ENCODE measurements at regions not wholly inside any gene's neighbourhood (a gene's known extent, or its start where the extent isn't known, plus 50 kb on each side); places are given as distances from the start of the nearest gene placed in this dataset.
"Not testable (repeated sequence)": the region's sequence is repeated elsewhere in the genome, so short reads cannot be mapped to it uniquely, and the experiment has no call there.

GRCh38 chr12:46585854-46586621, 213.5 kb upstream of the SLC38A2 start:
- TF ChIP-seq, protein P1, sequence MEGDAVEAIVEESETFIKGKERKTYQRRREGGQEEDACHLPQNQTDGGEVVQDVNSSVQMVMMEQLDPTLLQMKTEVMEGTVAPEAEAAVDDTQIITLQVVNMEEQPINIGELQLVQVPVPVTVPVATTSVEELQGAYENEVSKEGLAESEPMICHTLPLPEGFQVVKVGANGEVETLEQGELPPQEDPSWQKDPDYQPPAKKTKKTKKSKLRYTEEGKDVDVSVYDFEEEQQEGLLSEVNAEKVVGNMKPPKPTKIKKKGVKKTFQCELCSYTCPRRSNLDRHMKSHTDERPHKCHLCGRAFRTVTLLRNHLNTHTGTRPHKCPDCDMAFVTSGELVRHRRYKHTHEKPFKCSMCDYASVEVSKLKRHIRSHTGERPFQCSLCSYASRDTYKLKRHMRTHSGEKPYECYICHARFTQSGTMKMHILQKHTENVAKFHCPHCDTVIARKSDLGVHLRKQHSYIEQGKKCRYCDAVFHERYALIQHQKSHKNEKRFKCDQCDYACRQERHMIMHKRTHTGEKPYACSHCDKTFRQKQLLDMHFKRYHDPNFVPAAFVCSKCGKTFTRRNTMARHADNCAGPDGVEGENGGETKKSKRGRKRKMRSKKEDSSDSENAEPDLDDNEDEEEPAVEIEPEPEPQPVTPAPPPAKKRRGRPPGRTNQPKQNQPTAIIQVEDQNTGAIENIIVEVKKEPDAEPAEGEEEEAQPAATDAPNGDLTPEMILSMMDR (IDR thresholded peaks at IDR 0.05; ENCODE audit: low read length), result no peak
- no peak for TF ChIP-seq EZH2 (IDR thresholded peaks at IDR 0.05; ENCODE audit: borderline replicate concordance, low read length)
- Histone ChIP-seq H3K27me3 (ENCODE audit: insufficient read depth, low read length) (no peaks in the 10 kb centered on the region), H2AFZ (ENCODE audit: low read length) (no peak overlapping the region), H4K20me1 (ENCODE audit: insufficient read depth, low read length) (no peaks in the 10 kb centered on the region), H3K4me2 (ENCODE audit: low read length) (no peak overlapping the region), H3F3A (ENCODE audit: insufficient read depth, low read length) (no peaks in the 10 kb centered on the region), H3K9ac (ENCODE audit: low read length) (no peak overlapping the region), H3K9me2 (ENCODE audit: low read depth, low read length) (no peaks in the 10 kb centered on the region), H3K4me3 (ENCODE audit: low read depth, low read length, poor library complexity, severe bottlenecking) (no peak overlapping the region), H3K4me1 (ENCODE audit: insufficient read depth, low read length, severe bottlenecking) (no peaks in the 10 kb centered on the region), H3K9me3 (ENCODE audit: low read length) (no peaks in the 10 kb centered on the region), H3K79me2 (ENCODE audit: insufficient read depth, low read length) (no peaks in the 10 kb centered on the region), H3K27ac (ENCODE audit: low read depth, low read length, poor library complexity, severe bottlenecking) (no peak overlapping the region), H3K36me3 (ENCODE audit: insufficient read depth, low read length) (no peaks in the 10 kb centered on the region)

GRCh38 chr12:46584098-46584497, 211.5 kb upstream of the SLC38A2 start:
- not testable (repeated sequence) for H3F3A ChIP-seq (ENCODE audit: insufficient read depth, low read length); H2AFZ ChIP-seq (ENCODE audit: low read length); H3K9ac ChIP-seq (ENCODE audit: low read length); H3K4me3 ChIP-seq (ENCODE audit: low read depth, low read length, poor library complexity, severe bottlenecking); H3K4me1 ChIP-seq (ENCODE audit: insufficient read depth, low read length, severe bottlenecking); H3K9me2 ChIP-seq (ENCODE audit: low read depth, low read length); H4K20me1 ChIP-seq (ENCODE audit: insufficient read depth, low read length); H3K36me3 ChIP-seq (ENCODE audit: insufficient read depth, low read length); H3K9me3 ChIP-seq (ENCODE audit: low read length); H3K27ac ChIP-seq (ENCODE audit: low read depth, low read length, poor library complexity, severe bottlenecking); H3K4me2 ChIP-seq (ENCODE audit: low read length); H3K27me3 ChIP-seq (ENCODE audit: insufficient read depth, low read length); H3K79me2 ChIP-seq (ENCODE audit: insufficient read depth, low read length)

- H3K27me3 ChIP-seq (ENCODE audit: insufficient read depth, low read length); H3F3A ChIP-seq (ENCODE audit: insufficient read depth, low read length); H3K4me1 ChIP-seq (ENCODE audit: insufficient read depth, low read length, severe bottlenecking); H3K4me2 ChIP-seq (ENCODE audit: low read length); H3K4me3 ChIP-seq (ENCODE audit: low read depth, low read length, poor library complexity, severe bottlenecking); H3K9me3 ChIP-seq (ENCODE audit: low read length); H3K36me3 ChIP-seq (ENCODE audit: insufficient read depth, low read length); H2AFZ ChIP-seq (ENCODE audit: low read length); H3K27ac ChIP-seq (ENCODE audit: low read depth, low read length, poor library complexity, severe bottlenecking); H3K9ac ChIP-seq (ENCODE audit: low read length); H3K9me2 ChIP-seq (ENCODE audit: low read depth, low read length); H4K20me1 ChIP-seq (ENCODE audit: insufficient read depth, low read length); H3K79me2 ChIP-seq (ENCODE audit: insufficient read depth, low read length): not testable (repeated sequence)
These were observed 209.4 kb upstream of the SLC38A2 start for GRCh38 chr12:46581990-46582389.

DNA sequence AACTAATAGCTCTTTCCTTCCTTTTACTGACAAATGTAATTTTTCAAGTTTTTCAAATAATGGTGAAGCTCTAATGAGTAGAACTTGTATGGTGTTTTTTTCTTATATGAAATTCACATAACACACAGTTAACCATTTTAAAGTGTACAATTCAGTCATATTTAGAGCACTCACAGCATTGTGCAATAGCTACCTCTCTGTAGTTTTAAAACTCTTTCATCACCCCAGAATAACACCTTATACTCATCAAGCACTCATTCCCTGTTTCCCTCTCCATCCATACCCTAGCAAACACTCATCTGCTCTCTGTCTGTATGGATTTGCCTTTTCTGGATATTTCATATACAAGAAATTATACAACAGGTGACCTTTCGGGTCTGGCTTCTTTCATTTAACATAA, 207.9 kb upstream of the SLC38A2 start:
- no peak for TF ChIP-seq EZH2 (IDR thresholded peaks at IDR 0.05; ENCODE audit: borderline replicate concordance, low read length)
- TF ChIP-seq, protein P1 (IDR thresholded peaks at IDR 0.05; ENCODE audit: low read length), result no peak
- Histone ChIP-seq H3K4me2 (ENCODE audit: low read length) (no peak overlapping the region), H3K9ac (ENCODE audit: low read length) (no peak overlapping the region), H3K4me1 (ENCODE audit: insufficient read depth, low read length, severe bottlenecking) (no peaks in the 10 kb centered on the region), H3K36me3 (ENCODE audit: insufficient read depth, low read length) (no peaks in the 10 kb centered on the region), H4K20me1 (ENCODE audit: insufficient read depth, low read length) (no peaks in the 10 kb centered on the region), H3K9me2 (ENCODE audit: low read depth, low read length) (no peaks in the 10 kb centered on the region), H3K27ac (ENCODE audit: low read depth, low read length, poor library complexity, severe bottlenecking) (no peak overlapping the region), H3K27me3 (ENCODE audit: insufficient read depth, low read length) (no peaks in the 10 kb centered on the region), H3F3A (ENCODE audit: insufficient read depth, low read length) (no peaks in the 10 kb centered on the region), H3K4me3 (ENCODE audit: low read depth, low read length, poor library complexity, severe bottlenecking) (no peak overlapping the region), H3K9me3 (ENCODE audit: low read length) (no peaks in the 10 kb centered on the region), H3K79me2 (ENCODE audit: insufficient read depth, low read length) (no peaks in the 10 kb centered on the region), H2AFZ (ENCODE audit: low read length) (no peak overlapping the region)
